ENCODE measurements at regions not wholly inside any gene's neighbourhood (a gene's known extent, or its start where the extent isn't known, plus 50 kb on each side); places are given as distances from the start of the nearest gene placed in this dataset.
"Not testable (repeated sequence)": the region's sequence is repeated elsewhere in the genome, so short reads cannot be mapped to it uniquely, and the experiment has no call there.

GRCh38 chr2:173567493-173567892 lies 212.8 kb downstream of the CDCA7 start:
- no peak for TF ChIP-seq CTCF (IDR thresholded peaks at IDR 0.05)
- no peak overlapping the region for H3K27ac ChIP-seq
- H3K4me3 ChIP-seq (ENCODE audit: low read depth in 1 of 2, low read length in 1 of 2) = no peak overlapping the region
- peaks cover 0 to 7% of the 10 kb centered on the region in 2 experiments for H3K4me1 ChIP-seq (ENCODE audit: control insufficient read depth in 1 of 2, insufficient read depth in 1 of 2, low read depth in 1 of 2, low read length in 1 of 2)
- H3K9me3 ChIP-seq = no peaks in the 10 kb centered on the region
- H3K36me3 ChIP-seq = no peaks in the 10 kb centered on the region
- peaks cover 45% of the 10 kb centered on the region for H3K27me3 ChIP-seq

GRCh38 chr2:173568054-173568453 lies 213.4 kb downstream of the CDCA7 start:
- no peak for TF ChIP-seq CTCF (IDR thresholded peaks at IDR 0.05)

GRCh38 chr2:173571021-173571821 lies 216.5 kb downstream of the CDCA7 start:
- H3K27me3 ChIP-seq = peaks cover 49% of the 10 kb centered on the region
- H3K36me3 ChIP-seq = no peaks in the 10 kb centered on the region
- H3K27ac ChIP-seq = no peak overlapping the region
- peaks cover 5 to 11% of the 10 kb centered on the region in 2 experiments for H3K4me1 ChIP-seq (ENCODE audit: control insufficient read depth in 1 of 2, insufficient read depth in 1 of 2, low read depth in 1 of 2, low read length in 1 of 2)
- no peaks in the 10 kb centered on the region for H3K9me3 ChIP-seq
- no peak overlapping the region for H3K4me3 ChIP-seq (ENCODE audit: low read depth in 1 of 2, low read length in 1 of 2)
- TF ChIP-seq CTCF (IDR thresholded peaks at IDR 0.05) = no peak

More at GRCh38 chr2:173568054-173568453, 213.4 kb downstream of the CDCA7 start:
- Histone ChIP-seq H3K27ac (no peak overlapping the region), H3K36me3 (no peaks in the 10 kb centered on the region), H3K4me3 (ENCODE audit: low read depth in 1 of 2, low read length in 1 of 2) (no peak overlapping the region), H3K27me3 (peaks cover 49% of the 10 kb centered on the region), H3K9me3 (no peaks in the 10 kb centered on the region), H3K4me1 (ENCODE audit: control insufficient read depth in 1 of 2, insufficient read depth in 1 of 2, low read depth in 1 of 2, low read length in 1 of 2) (peaks cover 3 to 11% of the 10 kb centered on the region in 2 experiments)

- no peaks in the 10 kb centered on the region for H3K9me3 ChIP-seq
- peaks cover 49% of the 10 kb centered on the region for H3K27me3 ChIP-seq
- no peak overlapping the region for H3K4me3 ChIP-seq (ENCODE audit: low read depth in 1 of 2, low read length in 1 of 2)
- H3K36me3 ChIP-seq = no peaks in the 10 kb centered on the region
- peaks cover 5 to 11% of the 10 kb centered on the region in 2 experiments for H3K4me1 ChIP-seq (ENCODE audit: control insufficient read depth in 1 of 2, insufficient read depth in 1 of 2, low read depth in 1 of 2, low read length in 1 of 2)
- no peak for TF ChIP-seq CTCF (IDR thresholded peaks at IDR 0.05)
- no peak overlapping the region for H3K27ac ChIP-seq
These were observed 217.4 kb downstream of the CDCA7 start for GRCh38 chr2:173571887-173572680.

- no peak for TF ChIP-seq CTCF (IDR thresholded peaks at IDR 0.05)
- Histone ChIP-seq H3K4me3 (ENCODE audit: low read depth in 1 of 2, low read length in 1 of 2) (no peak overlapping the region), H3K36me3 (no peaks in the 10 kb centered on the region), H3K27ac (no peak overlapping the region), H3K9me3 (no peaks in the 10 kb centered on the region), H3K27me3 (peaks cover 44% of the 10 kb centered on the region), H3K4me1 (ENCODE audit: control insufficient read depth in 1 of 2, insufficient read depth in 1 of 2, low read depth in 1 of 2, low read length in 1 of 2) (peaks cover 5 to 11% of the 10 kb centered on the region in 2 experiments)
These were observed 218.2 kb downstream of the CDCA7 start for GRCh38 chr2:173572848-173573247.

- not testable (repeated sequence) for H3K27ac ChIP-seq
These were observed 219.1 kb downstream of the CDCA7 start for GRCh38 chr2:173573782-173574181.

More at GRCh38 chr2:173573782-173574181, 219.1 kb downstream of the CDCA7 start:
- peaks cover 5 to 11% of the 10 kb centered on the region in 2 experiments for H3K4me1 ChIP-seq (ENCODE audit: control insufficient read depth in 1 of 2, insufficient read depth in 1 of 2, low read depth in 1 of 2, low read length in 1 of 2)
- peaks cover 39% of the 10 kb centered on the region for H3K27me3 ChIP-seq
- not testable (repeated sequence) for H3K4me3 ChIP-seq (ENCODE audit: low read depth in 1 of 2, low read length in 1 of 2); H3K9me3 ChIP-seq; H3K36me3 ChIP-seq
